Left kidney (tissue), 1 donor: ENCODE measurements at regions not wholly inside any gene's neighbourhood (a gene's known extent, or its start where the extent isn't known, plus 50 kb on each side); places are given as distances from the start of the nearest gene placed in this dataset.
"Not testable (repeated sequence)": the region's sequence is repeated elsewhere in the genome, so short reads cannot be mapped to it uniquely, and the experiment has no call there.

Experiments
- DNase-seq: peaks from one replicate; pipeline ENCODE4 v3.0.0-alpha.2; 2013

DNA sequence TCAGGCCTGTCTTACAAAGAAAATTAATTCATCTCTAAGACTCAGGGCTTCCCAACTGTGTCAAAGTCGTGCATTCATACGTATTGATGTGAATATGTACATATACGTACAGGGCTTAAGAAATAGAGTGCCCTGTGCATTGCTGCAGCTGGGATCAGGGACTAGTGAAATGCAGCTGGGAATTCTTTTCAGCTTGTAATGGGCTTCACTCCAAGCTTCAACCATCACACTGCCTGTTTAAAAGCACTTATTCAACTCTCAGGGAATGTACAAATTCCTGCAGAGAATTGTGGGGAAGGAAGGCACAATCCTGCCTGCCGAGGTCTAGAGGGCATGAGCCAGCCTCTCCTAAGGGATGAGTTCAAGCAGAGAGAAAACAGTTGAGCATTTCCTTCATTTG, 59.6 kb upstream of the MAN2A1 start:
- DNase-seq: no peak

DNA sequence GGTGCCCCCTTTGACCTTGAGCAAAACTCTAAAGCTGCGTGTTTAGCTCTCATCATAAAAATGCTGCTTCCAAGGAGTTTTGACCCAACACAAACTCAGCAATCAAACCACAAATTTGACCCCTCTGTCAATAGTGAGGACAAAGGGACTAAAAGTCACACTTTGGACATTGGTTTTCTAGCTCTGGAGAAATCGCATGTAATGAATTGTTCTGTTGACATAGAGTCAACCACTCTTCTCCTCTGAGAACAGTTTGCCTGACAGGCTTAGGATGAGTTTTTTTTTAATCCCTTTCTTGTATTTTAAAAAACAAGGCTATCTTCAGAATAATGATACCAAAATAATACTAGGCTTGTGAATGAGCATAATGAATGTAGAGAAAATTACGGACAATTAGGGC, 61.1 kb upstream of the MAN2A1 start:
- DNase-seq: no peak

DNA sequence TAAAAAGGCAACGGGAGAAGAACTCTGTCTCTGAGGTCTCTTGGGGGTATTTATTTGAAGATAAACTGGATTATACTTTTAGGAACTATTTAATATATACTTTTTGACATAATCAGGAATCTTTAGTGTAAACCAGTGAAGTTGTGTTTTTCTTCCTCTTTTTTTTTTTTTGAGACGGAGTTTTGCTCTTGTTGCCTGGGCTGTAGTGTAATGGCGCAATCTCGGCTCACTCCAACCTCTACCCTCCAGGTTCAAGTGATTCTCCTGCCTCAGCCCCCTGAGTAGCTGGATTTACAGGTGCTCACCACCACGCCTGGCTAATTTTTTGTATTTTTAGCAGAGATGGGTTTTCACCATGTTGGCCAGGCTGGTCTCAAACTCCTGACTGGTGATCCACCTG, 68.5 kb upstream of the MAN2A1 start:
- DNase-seq: not testable (repeated sequence)

- DNase-seq: no peak
Observed at GRCh38 chr5:109620651-109621050, 69.1 kb upstream of the MAN2A1 start.

DNA sequence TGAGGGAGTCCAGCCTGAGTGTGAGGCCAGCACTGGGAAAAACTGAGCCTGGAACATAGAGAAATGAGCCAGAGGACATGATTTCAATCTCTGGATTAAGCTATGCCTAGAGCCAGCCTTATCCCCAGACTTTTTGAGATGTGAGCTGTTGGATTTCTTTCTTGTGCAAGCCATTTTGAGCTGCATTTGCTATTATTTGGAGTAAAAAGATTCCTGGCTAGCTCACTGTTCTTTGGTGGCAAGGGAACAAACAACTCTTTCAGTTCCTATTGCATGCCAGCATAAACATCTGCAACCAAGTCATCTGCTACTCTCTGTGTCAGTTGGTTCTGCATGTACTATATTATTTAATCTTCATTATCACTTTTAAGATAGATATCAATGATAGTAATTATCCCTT, 70.1 kb upstream of the MAN2A1 start:
- no peak for DNase-seq

DNA sequence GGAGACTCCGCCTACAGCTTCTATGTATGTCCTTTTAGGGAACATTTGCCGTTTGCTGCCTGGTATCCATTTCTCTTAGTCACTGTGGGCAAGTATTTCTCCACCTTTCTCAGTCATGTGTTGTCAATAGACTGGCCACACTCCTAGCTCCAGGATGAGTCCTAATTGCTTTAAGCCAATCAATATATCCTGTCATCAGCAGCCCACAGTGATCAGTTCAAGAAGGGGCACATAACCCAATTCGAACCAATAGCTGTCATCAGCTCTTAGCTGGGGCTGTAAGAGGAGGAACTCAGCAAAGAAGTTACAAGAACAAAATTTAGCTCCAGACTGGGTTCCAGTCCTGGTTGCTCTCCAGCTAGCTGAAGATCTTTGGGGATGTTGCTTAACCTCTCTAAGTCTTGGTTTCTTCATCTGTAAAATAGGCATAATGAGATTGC, 70.7 kb upstream of the MAN2A1 start:
- DNase-seq: no peak

DNA sequence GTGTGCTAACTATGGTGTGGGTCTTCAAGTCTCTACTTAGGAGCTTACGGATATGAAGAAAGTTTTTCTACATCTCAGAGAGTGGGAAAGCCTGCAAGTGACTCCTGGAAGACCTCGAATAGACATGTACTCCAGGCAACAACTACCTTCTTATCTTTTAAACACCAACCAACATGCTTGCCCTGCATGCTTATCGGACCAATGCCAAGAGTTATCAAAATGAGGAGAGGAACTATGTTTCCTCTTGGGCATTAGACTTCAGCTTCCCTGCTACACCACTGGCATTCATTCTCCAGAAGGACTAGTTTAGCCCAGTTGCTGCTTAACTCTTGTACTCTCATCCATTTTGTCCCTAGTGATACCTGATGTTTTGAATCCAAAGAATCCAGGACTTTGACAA, 74.7 kb upstream of the MAN2A1 start:
- DNase-seq: no peak

DNA sequence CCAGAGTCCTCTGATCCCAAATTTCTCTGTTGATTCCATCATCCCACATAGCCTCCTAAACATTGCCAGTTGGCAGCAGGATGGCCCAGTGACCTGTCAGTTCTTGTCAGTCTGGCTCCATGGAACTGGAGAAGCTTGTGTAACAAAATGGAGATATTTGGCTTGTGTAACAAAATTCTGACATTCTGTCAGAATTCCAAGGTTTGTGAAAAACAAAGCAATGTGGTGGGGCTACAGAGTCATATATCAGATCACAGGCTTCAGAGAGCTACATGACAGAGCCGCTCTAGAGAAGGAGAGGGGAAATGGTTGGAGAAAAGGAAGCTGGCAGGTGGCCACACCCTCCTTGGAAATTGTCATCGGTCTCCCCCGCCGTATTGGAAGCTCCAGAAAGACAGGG, 75.4 kb upstream of the MAN2A1 start:
- no peak for DNase-seq

GRCh38 chr5:109612278-109612905, 77.3 kb upstream of the MAN2A1 start:
- no peak for DNase-seq

DNA sequence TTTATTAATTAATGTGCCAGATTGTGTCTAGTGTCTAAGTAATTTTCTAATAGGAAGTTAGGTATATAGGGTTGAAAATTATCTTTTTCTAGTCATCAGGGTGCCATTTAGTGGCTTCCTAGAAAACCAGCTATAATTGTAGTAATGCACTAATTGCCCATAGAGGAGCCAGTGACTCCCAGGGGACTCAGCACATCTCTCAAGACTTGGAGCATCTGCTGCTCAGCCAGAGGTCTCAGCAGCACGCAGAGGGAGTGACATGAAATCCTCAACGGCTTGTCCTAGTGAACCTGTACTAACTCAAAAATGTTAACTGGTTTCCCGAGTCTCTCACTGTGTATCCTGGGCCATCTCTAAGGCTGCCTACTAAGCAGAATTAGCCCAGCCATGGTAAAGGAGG, 78.2 kb upstream of the MAN2A1 start:
- no peak for DNase-seq

GRCh38 chr5:109611061-109611460, 78.7 kb upstream of the MAN2A1 start:
- DNase-seq: no peak

GRCh38 chr5:109610581-109610980, 79.1 kb upstream of the MAN2A1 start:
- no peak for DNase-seq

GRCh38 chr5:109605207-109605730, 84.5 kb upstream of the MAN2A1 start:
- no peak for DNase-seq

- DNase-seq: no peak
Observed at GRCh38 chr5:109604758-109605157, 85.0 kb upstream of the MAN2A1 start.

- no peak for DNase-seq
Observed at GRCh38 chr5:109601736-109602135, 88.0 kb upstream of the MAN2A1 start.

- no peak for DNase-seq
Observed at GRCh38 chr5:109597893-109598292, 91.8 kb upstream of the MAN2A1 start.

- DNase-seq: no peak
Observed at GRCh38 chr5:109594217-109594616, 95.5 kb upstream of the MAN2A1 start.

DNA sequence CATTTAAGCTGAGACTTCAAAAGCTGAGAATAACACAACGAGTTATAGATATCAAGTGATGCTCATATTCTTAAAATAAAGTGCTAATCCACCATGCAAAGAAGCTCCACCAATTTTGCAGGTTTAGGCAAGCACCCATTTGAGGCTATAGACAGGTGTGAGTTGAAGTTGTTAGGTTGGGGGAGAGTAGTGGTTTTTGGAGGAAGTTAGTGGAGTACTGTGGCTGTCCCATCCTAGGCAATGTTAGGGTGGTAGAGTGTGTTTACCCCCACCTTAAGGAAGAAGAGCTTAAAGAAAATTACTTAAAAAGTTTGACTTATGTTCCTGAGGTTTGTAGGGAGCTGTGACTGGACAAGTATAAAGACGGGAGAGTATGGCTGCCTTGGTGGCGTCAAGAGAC, 98.9 kb upstream of the MAN2A1 start:
- no peak for DNase-seq

GRCh38 chr5:109589986-109590385, 99.7 kb upstream of the MAN2A1 start:
- no peak for DNase-seq

DNA sequence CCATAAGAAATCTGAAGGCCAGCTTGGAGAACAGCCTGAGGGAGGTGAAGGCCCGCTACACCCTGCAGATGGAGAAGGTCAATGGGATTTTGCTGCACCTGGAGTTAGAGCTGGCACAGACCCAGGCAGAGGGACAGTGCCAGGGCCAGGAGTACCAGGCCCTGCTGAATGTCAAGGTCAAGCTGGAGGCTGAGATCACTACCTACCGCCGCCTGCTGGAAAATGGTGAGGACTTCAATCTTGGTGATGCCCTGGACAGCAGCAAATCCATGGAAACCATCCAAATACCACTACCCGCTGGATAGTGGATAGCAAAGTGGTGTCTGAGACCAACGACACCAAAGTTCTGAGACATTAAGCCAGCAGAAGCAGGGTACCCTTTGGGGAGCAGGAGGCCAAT, 100.5 kb upstream of the MAN2A1 start:
- DNase-seq: no peak

DNA sequence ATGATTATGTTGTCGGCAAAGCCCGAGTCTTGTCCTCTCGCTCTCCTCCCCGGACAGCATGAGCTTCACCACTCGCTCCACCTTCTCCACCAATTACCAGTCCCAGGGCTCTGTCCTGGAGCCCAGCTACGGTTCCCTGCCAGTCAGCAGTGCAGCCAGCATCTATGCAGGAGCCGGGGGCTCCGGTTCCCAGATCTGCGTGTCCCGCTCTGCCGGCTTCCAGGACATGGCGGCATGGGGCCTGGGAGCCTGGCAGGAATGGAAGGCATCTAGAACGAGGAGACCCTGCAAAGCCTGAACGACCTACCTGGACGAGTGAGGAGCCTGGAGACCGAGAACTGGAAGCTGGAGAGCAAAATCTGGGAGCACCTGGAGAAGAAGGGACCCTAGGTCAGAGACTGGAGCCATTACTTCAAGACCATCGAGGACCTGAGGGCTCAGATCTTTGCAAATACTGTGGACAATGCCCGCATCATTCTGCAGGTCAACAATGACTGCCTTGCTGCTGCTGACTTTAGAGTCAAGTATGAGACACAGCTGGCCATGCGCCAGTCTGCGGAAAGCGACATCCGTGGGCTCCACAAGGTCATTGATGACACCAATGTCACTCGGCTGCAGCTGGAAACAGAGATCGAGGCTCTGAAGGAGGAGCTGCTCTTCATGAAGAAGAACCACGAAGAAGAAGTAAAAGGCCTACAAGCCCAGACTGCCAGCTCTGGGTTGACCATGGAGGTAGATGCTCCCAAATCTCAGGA, 101.3 kb upstream of the MAN2A1 start:
- no peak for DNase-seq

GRCh38 chr5:109584986-109585599, 104.6 kb upstream of the MAN2A1 start:
- no peak for DNase-seq

- no peak for DNase-seq
Observed at GRCh38 chr5:109580225-109580624, 109.5 kb upstream of the MAN2A1 start.
